PC-9 (cell line): ENCODE measurements at regions not wholly inside any gene's neighbourhood (a gene's known extent, or its start where the extent isn't known, plus 50 kb on each side); places are given as distances from the start of the nearest gene placed in this dataset.

Experiments
- BruUV-seq: library from RNA; stranded (reverse); fragments of 400-500 nt; replicated peaks from 2 replicates; lab custom pipeline; 2021; lab: Mats Ljungman, UMichigan
- CTCF ChIA-PET: fragments of 300-600 bp; sonication (Branson Sonifier 250); formaldehyde crosslinking; loops from one replicate; lab custom pipeline; 2022; ENCODE audit warnings: antibody characterized with exemption; lab: Charles Lee
- POLR2A ChIA-PET: fragments of 300-600 bp; sonication (Branson Sonifier 250); formaldehyde crosslinking; loops from one replicate; lab custom pipeline; 2022; ENCODE audit warnings: antibody characterized with exemption; ENCODE audit not compliant: unreplicated experiment; lab: Charles Lee
- DNase-seq, 2 experiments: peaks; one replicate each; pipeline versions ENCODE4 v3.0.0 to v3.0.0-alpha.2; 2015 to 2022; ENCODE audit warnings: mixed read lengths in 1 of 2
- H2AFZ ChIP-seq: fragments of 200-600 bp; sonication (generic); 2 replicates; pipeline ENCODE4 v1.8.1; 2017; ENCODE audit warnings: antibody characterized with exemption
- H3F3A ChIP-seq: fragments of 200-600 bp; sonication (generic); 2 replicates; pipeline ENCODE4 v1.8.1; 2017; ENCODE audit warnings: antibody characterized with exemption, mild to moderate bottlenecking, low read depth; ENCODE audit not compliant: insufficient read depth
- H3K27ac ChIP-seq: fragments of 200-600 bp; sonication (generic); 2 replicates; pipeline ENCODE4 v1.6.1; 2016; ENCODE audit warnings: mixed run types
- H3K27me3 ChIP-seq: fragments of 200-600 bp; sonication (generic); 2 replicates; pipeline ENCODE4 v1.6.1; 2016; ENCODE audit warnings: low read depth, mixed run types; ENCODE audit not compliant: insufficient read depth
- H3K36me3 ChIP-seq: fragments of 200-600 bp; sonication (generic); 2 replicates; pipeline ENCODE4 v1.6.1; 2016; ENCODE audit warnings: low read depth, mixed run types
- H3K4me1 ChIP-seq: fragments of 200-600 bp; sonication (generic); replicated peaks from 2 replicates; pipeline ENCODE4 v1.6.1; 2016; ENCODE audit warnings: mixed run types; ENCODE audit not compliant: insufficient read depth
- H3K4me2 ChIP-seq: fragments of 200-600 bp; sonication (generic); 2 replicates; pipeline ENCODE4 v1.6.1; 2017; ENCODE audit warnings: mixed run types
- H3K4me3 ChIP-seq: fragments of 200-600 bp; sonication (generic); 2 replicates; pipeline ENCODE4 v1.6.1; 2016; ENCODE audit warnings: mixed run types
- H3K79me2 ChIP-seq: fragments of 200-600 bp; sonication (generic); 2 replicates; pipeline ENCODE4 v1.6.1; 2017; ENCODE audit warnings: low read depth, mixed run types
- H3K9me2 ChIP-seq: fragments of 200-600 bp; sonication (generic); 2 replicates; pipeline ENCODE4 v1.8.1; 2017; ENCODE audit warnings: mild to moderate bottlenecking; ENCODE audit not compliant: insufficient read depth
- H3K9me3 ChIP-seq: fragments of 200-600 bp; sonication (generic); 2 replicates; pipeline ENCODE4 v1.8.1; 2016; ENCODE audit warnings: low read depth; ENCODE audit not compliant: insufficient read depth
- H4K20me1 ChIP-seq: fragments of 200-600 bp; sonication (generic); 2 replicates; pipeline ENCODE4 v1.8.1; 2017; ENCODE audit not compliant: insufficient read depth
- CTCF ChIP-seq: fragments of 200-600 bp; sonication (generic); conservative IDR thresholded peaks from 2 replicates; pipeline ENCODE4 v1.6.1; 2017; ENCODE audit warnings: mixed run types, antibody characterized with exemption, mild to moderate bottlenecking, moderate library complexity
- EZH2 ChIP-seq: fragments of 200-600 bp; sonication (generic); IDR thresholded peaks from 2 replicates; pipeline ENCODE4 v1.8.0; 2017; ENCODE audit warnings: antibody characterized with exemption, low read depth
- intact Hi-C: fragments of 100-400 bp; cut with micrococcal nuclease; formaldehyde crosslinking; loops from one replicate; pipeline ENCODE4 v1.10.0; 2022; ENCODE audit not compliant: unreplicated experiment

GRCh38 chr7:110205899-110206298 is 885.0 kb upstream of the LRRN3 start:
- Histone ChIP-seq H3K4me1 (no peaks in the 10 kb centered on the region), H3K9me3 (no peaks in the 10 kb centered on the region), H3K9me2 (no peaks in the 10 kb centered on the region), H2AFZ (no peak overlapping the region), H4K20me1 (no peaks in the 10 kb centered on the region), H3F3A (no peaks in the 10 kb centered on the region), H3K36me3 (no peaks in the 10 kb centered on the region), H3K4me3 (no peak overlapping the region), H3K4me2 (no peak overlapping the region), H3K27me3 (no peaks in the 10 kb centered on the region), H3K79me2 (no peaks in the 10 kb centered on the region), H3K27ac (no peak overlapping the region)
- CTCF ChIA-PET = no interaction called here
- no TSS peak for BruUV-seq
- intact Hi-C loops = no loop called here
- no peak for TF ChIP-seq EZH2
- TF ChIP-seq CTCF = no peak
- no peak for DNase-seq
- POLR2A ChIA-PET = no interaction called here

GRCh38 chr7:110209884-110210283 is 881.0 kb upstream of the LRRN3 start:
- Histone ChIP-seq H4K20me1 (no peaks in the 10 kb centered on the region), H3F3A (no peaks in the 10 kb centered on the region), H3K4me1 (no peaks in the 10 kb centered on the region), H3K79me2 (no peaks in the 10 kb centered on the region), H3K27me3 (no peaks in the 10 kb centered on the region), H3K9me2 (no peaks in the 10 kb centered on the region), H3K36me3 (no peaks in the 10 kb centered on the region), H3K27ac (no peak overlapping the region), H3K4me2 (no peak overlapping the region), H2AFZ (no peak overlapping the region), H3K9me3 (0 out of 2 replicates have a peak, but pooled peaks cover 6% of the 10 kb centered on the region), H3K4me3 (no peak overlapping the region)
- ChIA-PET CTCF (no interaction called here), POLR2A (interaction anchor here (0.7 kb wide), 1 partner anchor 100 kb away, joined by 4 read pairs; no protein-coding TSS in a partner anchor)
- TF ChIP-seq EZH2 (no peak), CTCF (no peak)
- intact Hi-C loops = no loop called here
- DNase-seq = no peak
- BruUV-seq = no TSS peak

GRCh38 chr7:110210941-110211608 is 879.9 kb upstream of the LRRN3 start:
- CTCF ChIA-PET = no interaction called here
- intact Hi-C loops = no loop called here
- TF ChIP-seq CTCF = no peak
- no peak for TF ChIP-seq EZH2

More at GRCh38 chr7:110210941-110211608, 879.9 kb upstream of the LRRN3 start:
- H3K79me2 ChIP-seq = no peaks in the 10 kb centered on the region
- DNase-seq = no peak
- H3K27ac ChIP-seq = no peak overlapping the region
- no peaks in the 10 kb centered on the region for H3K27me3 ChIP-seq
- H3K9me3 ChIP-seq = 0 out of 2 replicates have a peak, but pooled peaks cover 8% of the 10 kb centered on the region
- H2AFZ ChIP-seq = no peak overlapping the region
- H3K4me3 ChIP-seq = no peak overlapping the region
- H3K36me3 ChIP-seq = no peaks in the 10 kb centered on the region
- H3K9me2 ChIP-seq = no peaks in the 10 kb centered on the region
- H3F3A ChIP-seq = no peaks in the 10 kb centered on the region
- H3K4me2 ChIP-seq = no peak overlapping the region
- no peaks in the 10 kb centered on the region for H4K20me1 ChIP-seq
- POLR2A ChIA-PET = no interaction called here
- BruUV-seq = no TSS peak
- no peaks in the 10 kb centered on the region for H3K4me1 ChIP-seq
